GM23338 (cell line): ENCODE measurements at regions not wholly inside any gene's neighbourhood (a gene's known extent, or its start where the extent isn't known, plus 50 kb on each side); places are given as distances from the start of the nearest gene placed in this dataset.

Experiments
- ATAC-seq: fragments of 200-7000 bp; cut with Tn5 transposase; 3 replicates; pipeline ENCODE4 v1.9.1; 2020
- DNase-seq: peaks from one replicate; pipeline ENCODE4 v3.0.0-alpha.2; 2015; ENCODE audit warnings: low spot score
- H2AFZ ChIP-seq: fragments of 200-600 bp; sonication (generic); 2 replicates; pipeline ENCODE4 v1.8.0; 2016; ENCODE audit warnings: antibody characterized with exemption, mild to moderate bottlenecking, moderate library complexity
- H3F3A ChIP-seq: fragments of 200-600 bp; sonication (generic); replicated peaks from 2 replicates; pipeline ENCODE4 v1.8.0; 2017; ENCODE audit warnings: antibody characterized with exemption, mixed run types, low read depth
- H3K27ac ChIP-seq: fragments of 200-600 bp; sonication (generic); 2 replicates; pipeline ENCODE4 v1.6.1; 2016; ENCODE audit warnings: low read depth
- H3K27me3 ChIP-seq: fragments of 200-600 bp; sonication (generic); 2 replicates; pipeline ENCODE4 v1.8.0; 2016; ENCODE audit warnings: mild to moderate bottlenecking, mixed run types, moderate library complexity; ENCODE audit not compliant: insufficient read depth
- H3K36me3 ChIP-seq: fragments of 200-600 bp; sonication (generic); 2 replicates; pipeline ENCODE4 v1.8.0; 2016; ENCODE audit warnings: mild to moderate bottlenecking; ENCODE audit not compliant: insufficient read depth
- H3K4me1 ChIP-seq: fragments of 200-600 bp; sonication (generic); 2 replicates; pipeline ENCODE4 v1.8.0; 2016; ENCODE audit warnings: mild to moderate bottlenecking, moderate library complexity; ENCODE audit not compliant: insufficient read depth
- H3K4me2 ChIP-seq: fragments of 200-600 bp; sonication (generic); 2 replicates; pipeline ENCODE4 v1.7.1; 2017; ENCODE audit warnings: mixed run types
- H3K4me3 ChIP-seq: fragments of 200-600 bp; sonication (generic); 2 replicates; pipeline ENCODE4 v1.6.1; 2016; ENCODE audit warnings: mixed run types
- H3K79me2 ChIP-seq: fragments of 200-600 bp; sonication (generic); replicated peaks from 2 replicates; pipeline ENCODE4 v1.8.0; 2017; ENCODE audit warnings: mild to moderate bottlenecking; ENCODE audit not compliant: insufficient read depth
- H3K9me2 ChIP-seq: fragments of 200-600 bp; sonication (generic); 2 replicates; pipeline ENCODE4 v1.8.0; 2017; ENCODE audit not compliant: insufficient read depth
- H4K20me1 ChIP-seq: fragments of 200-600 bp; sonication (generic); replicated peaks from 2 replicates; pipeline ENCODE4 v1.8.0; 2017; ENCODE audit warnings: mild to moderate bottlenecking; ENCODE audit not compliant: insufficient read depth
- H3K27ac Mint-ChIP-seq: 2 replicates; pipeline ENCODE4 v1.8.0; 2020; ENCODE audit warnings: inconsistent platforms, mild to moderate bottlenecking, moderate library complexity, mixed read lengths
- H3K27me3 Mint-ChIP-seq: 3 replicates; pipeline ENCODE4 v1.8.0; 2022; ENCODE audit warnings: low read depth, mild to moderate bottlenecking, moderate library complexity, mixed read lengths, inconsistent platforms; ENCODE audit not compliant: insufficient read depth, poor library complexity
- H3K36me3 Mint-ChIP-seq: 3 replicates; pipeline ENCODE4 v1.8.0; 2021; ENCODE audit warnings: low read depth, mild to moderate bottlenecking, inconsistent platforms, moderate library complexity, mixed read lengths
- H3K4me1 Mint-ChIP-seq: 3 replicates; pipeline ENCODE4 v1.8.0; 2020; ENCODE audit warnings: mild to moderate bottlenecking, inconsistent platforms, mixed read lengths
- H3K4me3 Mint-ChIP-seq: 3 replicates; pipeline ENCODE4 v1.8.0; 2021; ENCODE audit warnings: moderate library complexity, mild to moderate bottlenecking, inconsistent platforms, mixed read lengths
- H3K9me3 Mint-ChIP-seq: 3 replicates; pipeline ENCODE4 v1.8.0; 2020; ENCODE audit warnings: moderate library complexity, mild to moderate bottlenecking, inconsistent platforms, mixed read lengths
- CTCF ChIP-seq, 2 experiments: fragments of 200-600 bp in 1 of 2; sonication (generic) in 1 of 2; conservative IDR thresholded peaks; 2 replicates each; pipeline versions ENCODE4 v1.5.1 to v1.6.1; 2016 to 2017; ENCODE audit warnings: antibody characterized with exemption in 2 of 2, low read depth in 2 of 2, mild to moderate bottlenecking in 2 of 2, moderate library complexity in 1 of 2
- ETS1 ChIP-seq: IDR thresholded peaks from 2 replicates; pipeline ENCODE4 v1.6.1; 2016; ENCODE audit warnings: antibody characterized with exemption
- EZH2 ChIP-seq: fragments of 200-600 bp; sonication (generic); IDR thresholded peaks from one replicate; pipeline ENCODE4 v1.8.0; 2017; ENCODE audit warnings: antibody characterized with exemption, mild to moderate bottlenecking, low read depth; ENCODE audit not compliant: unreplicated experiment
- JUNB ChIP-seq: IDR thresholded peaks from one replicate; pipeline ENCODE4 v1.6.1; 2016; ENCODE audit warnings: antibody characterized with exemption; ENCODE audit not compliant: unreplicated experiment
- POLR2AphosphoS5 ChIP-seq: IDR thresholded peaks from 2 replicates; pipeline ENCODE4 v1.6.1; 2016; ENCODE audit warnings: antibody characterized with exemption, low read depth
- REST ChIP-seq: IDR thresholded peaks from one replicate; pipeline ENCODE4 v1.6.1; 2018; ENCODE audit warnings: antibody characterized with exemption; ENCODE audit not compliant: unreplicated experiment
- STAT1 ChIP-seq: IDR thresholded peaks from one replicate; pipeline ENCODE4 v1.6.1; 2016; ENCODE audit warnings: antibody characterized with exemption; ENCODE audit not compliant: unreplicated experiment
- ZNF114 ChIP-seq: fragments of 250-450 bp; sonication (Bioruptor Pico); IDR thresholded peaks from 2 replicates; pipeline ENCODE4 v1.5.0; 2020; ENCODE audit warnings: mild to moderate bottlenecking, moderate library complexity
- ZNF331 ChIP-seq: fragments of 250-450 bp; sonication (Bioruptor Pico); IDR thresholded peaks from 2 replicates; pipeline ENCODE4 v1.5.0; 2020; ENCODE audit warnings: low read depth, mild to moderate bottlenecking, moderate library complexity
- ZNF462 ChIP-seq: fragments of 250-450 bp; sonication (Bioruptor Pico); IDR thresholded peaks from 2 replicates; pipeline ENCODE4 v1.5.0; 2020; ENCODE audit warnings: mild to moderate bottlenecking, moderate library complexity

- Mint-ChIP-seq H3K4me1 (peaks cover 5% of the 10 kb centered on the region), H3K36me3 (no peaks in the 10 kb centered on the region), H3K4me3 (no peak overlapping the region), H3K27ac (no peak overlapping the region), H3K9me3 (no peaks in the 10 kb centered on the region), H3K27me3 (peaks cover 1% of the 10 kb centered on the region)
- TF ChIP-seq CTCF (conservative IDR thresholded peaks at IDR 0.05; ENCODE audit: low read depth in 2 of 2): no peak
- no peak for TF ChIP-seq REST
- TF ChIP-seq ZNF114 (CRISPR knock-in tag): no peak
- no peak for TF ChIP-seq ETS1
- no peak for TF ChIP-seq ZNF331 (CRISPR knock-in tag)
- no peak for TF ChIP-seq JUNB
- TF ChIP-seq ZNF462 (CRISPR knock-in tag): no peak
- no peak for TF ChIP-seq POLR2AphosphoS5
- no peak for TF ChIP-seq EZH2
- no peak for TF ChIP-seq STAT1
- Histone ChIP-seq H3F3A (no peaks in the 10 kb centered on the region), H2AFZ (no peak overlapping the region), H4K20me1 (no peaks in the 10 kb centered on the region), H3K4me1 (no peaks in the 10 kb centered on the region), H3K36me3 (no peaks in the 10 kb centered on the region), H3K4me3 (no peak overlapping the region), H3K9me2 (no peaks in the 10 kb centered on the region), H3K4me2 (no peak overlapping the region), H3K27me3 (no peaks in the 10 kb centered on the region), H3K79me2 (no peaks in the 10 kb centered on the region), H3K27ac (no peak overlapping the region)
- ATAC-seq (peak; percentile 56; the same call in 2 of the 3 replicates), DNase-seq (no peak)
Observed at GRCh38 chr1:67632356-67632755, 52.6 kb upstream of the GADD45A start.
